ENCODE measurements at regions not wholly inside any gene's neighbourhood (a gene's known extent, or its start where the extent isn't known, plus 50 kb on each side); places are given as distances from the start of the nearest gene placed in this dataset.

- Histone ChIP-seq H3K27ac (ENCODE audit: low read length) (no peak overlapping the region), H3K4me3 (ENCODE audit: low read length) (no peak overlapping the region), H3K9me3 (ENCODE audit: control insufficient read depth, insufficient read depth, low read length) (no peaks in the 10 kb centered on the region), H3K4me1 (ENCODE audit: control insufficient read depth, insufficient read depth, low read length) (no peaks in the 10 kb centered on the region), H3K36me3 (ENCODE audit: control insufficient read depth, insufficient read depth, low read length) (no peaks in the 10 kb centered on the region), H3K27me3 (ENCODE audit: control insufficient read depth, insufficient read depth, low read length) (no peaks in the 10 kb centered on the region)
- no peak for TF ChIP-seq CTCF (IDR thresholded peaks at IDR 0.05)
- H3K4me1 Mint-ChIP-seq, result no peaks in the 10 kb centered on the region
- no peaks in the 10 kb centered on the region for H3K27me3 Mint-ChIP-seq (ENCODE audit: low read depth in 2 of 2)
- no peak overlapping the region for H3K4me3 Mint-ChIP-seq
- DNase-seq, result no peak
- intact Hi-C loops (cut with micrococcal nuclease), result no loop called here
- WGBS (ENCODE audit: insufficient coverage), result 100% methylated on average over 1 of the region's 1 CpG
- no peak for ATAC-seq
- H3K36me3 Mint-ChIP-seq, result no peaks in the 10 kb centered on the region
- peaks cover 3 to 6% of the 10 kb centered on the region in 2 donors for H3K9me3 Mint-ChIP-seq
- no peak overlapping the region for H3K27ac Mint-ChIP-seq
Observed at GRCh38 chrX:14427614-14428013, 101.7 kb upstream of the GLRA2 start.

- WGBS (ENCODE audit: insufficient coverage), result 65% methylated on average over 2 of the region's 2 CpGs
- no peaks in the 10 kb centered on the region for H3K27me3 ChIP-seq (ENCODE audit: control insufficient read depth, insufficient read depth, low read length)
- no peak for TF ChIP-seq CTCF (IDR thresholded peaks at IDR 0.05)
- peaks cover 3 to 8% of the 10 kb centered on the region in 2 donors for H3K9me3 Mint-ChIP-seq
- H3K4me1 ChIP-seq (ENCODE audit: control insufficient read depth, insufficient read depth, low read length), result no peaks in the 10 kb centered on the region
- no peak overlapping the region for H3K27ac ChIP-seq (ENCODE audit: low read length)
- no peaks in the 10 kb centered on the region for H3K36me3 ChIP-seq (ENCODE audit: control insufficient read depth, insufficient read depth, low read length)
- H3K4me3 Mint-ChIP-seq, result no peak overlapping the region
- no peaks in the 10 kb centered on the region for H3K36me3 Mint-ChIP-seq
- ATAC-seq (no peak), DNase-seq (no peak)
- intact Hi-C loops (cut with micrococcal nuclease), result no loop called here
- H3K27ac Mint-ChIP-seq, result no peak overlapping the region
- H3K4me3 ChIP-seq (ENCODE audit: low read length), result no peak overlapping the region
- H3K9me3 ChIP-seq (ENCODE audit: control insufficient read depth, insufficient read depth, low read length), result no peaks in the 10 kb centered on the region
- no peaks in the 10 kb centered on the region for H3K27me3 Mint-ChIP-seq (ENCODE audit: low read depth in 2 of 2)
- H3K4me1 Mint-ChIP-seq, result no peaks in the 10 kb centered on the region
Observed at GRCh38 chrX:14420841-14421240, 108.5 kb upstream of the GLRA2 start.

DNA sequence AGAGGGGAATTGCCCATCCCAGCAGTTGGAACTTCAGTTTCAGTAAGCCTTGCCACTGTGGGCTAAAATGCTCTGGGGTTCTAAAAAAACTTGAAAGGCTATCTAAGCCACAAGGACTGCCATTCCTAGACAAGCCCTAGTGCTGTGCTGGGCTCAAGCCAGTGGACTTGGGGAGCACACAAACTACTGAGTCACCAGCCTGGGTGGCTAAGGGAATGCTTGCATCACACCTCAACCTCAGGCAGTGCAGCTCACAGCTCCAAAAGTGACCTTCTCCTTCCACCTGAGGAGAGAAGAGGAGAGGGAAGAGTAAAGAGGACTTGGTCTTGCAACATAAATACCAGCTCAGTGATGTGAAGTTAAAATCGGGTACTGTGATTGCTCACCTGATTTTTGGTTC is 116.7 kb upstream of the GLRA2 start:
- H3K27ac Mint-ChIP-seq, result no peak overlapping the region
- H3K4me3 Mint-ChIP-seq, result no peak overlapping the region

More for the DNA sequence above, 116.7 kb upstream of the GLRA2 start:
- Mint-ChIP-seq H3K27me3 (ENCODE audit: low read depth in 2 of 2) (no peaks in the 10 kb centered on the region), H3K9me3 (peaks cover 5% of the 10 kb centered on the region in 2 donors), H3K36me3 (no peaks in the 10 kb centered on the region), H3K4me1 (no peaks in the 10 kb centered on the region)
- Histone ChIP-seq H3K4me1 (ENCODE audit: control insufficient read depth, insufficient read depth, low read length) (no peaks in the 10 kb centered on the region), H3K27ac (ENCODE audit: low read length) (no peak overlapping the region), H3K27me3 (ENCODE audit: control insufficient read depth, insufficient read depth, low read length) (no peaks in the 10 kb centered on the region), H3K36me3 (ENCODE audit: control insufficient read depth, insufficient read depth, low read length) (no peaks in the 10 kb centered on the region), H3K9me3 (ENCODE audit: control insufficient read depth, insufficient read depth, low read length) (no peaks in the 10 kb centered on the region), H3K4me3 (ENCODE audit: low read length) (no peak overlapping the region)
- intact Hi-C loops (cut with micrococcal nuclease), result no loop called here
- no peak for TF ChIP-seq CTCF (IDR thresholded peaks at IDR 0.05)
- 63% methylated on average over 1 of the region's 1 CpG for WGBS (ENCODE audit: insufficient coverage)
- DNase-seq (no peak), ATAC-seq (no peak)

Data from natural killer cell (primary cell).